Posterior cingulate gyrus (tissue), 11 donors: ENCODE measurements at regions not wholly inside any gene's neighbourhood (a gene's known extent, or its start where the extent isn't known, plus 50 kb on each side); places are given as distances from the start of the nearest gene placed in this dataset.

Experiments used
- DNase-seq, 10 donors: peaks; one replicate each; pipeline versions ENCODE4 v3.0.0 to v3.0.0-alpha.2; 2020 to 2021; ENCODE audit warnings: mixed read lengths in 3 of 10
- intact Hi-C: fragments of 100-400 bp; cut with DNase I; formaldehyde crosslinking; loops from one replicate; pipeline ENCODE4 v1.15.1; 2023

GRCh38 chr4:176383273-176384077 lies 63.7 kb downstream of the SPCS3 start:
- DNase-seq, result no peak
- intact Hi-C loops, result no loop called here

GRCh38 chr4:176385601-176386000 lies 65.8 kb downstream of the SPCS3 start:
- intact Hi-C loops, result no loop called here
- DNase-seq, result no peak

GRCh38 chr4:176387571-176387970 lies 67.8 kb downstream of the SPCS3 start:
- intact Hi-C loops, result no loop called here
- DNase-seq, result no peak

- DNase-seq, result peak in 1 of 10 donors; percentile 72
- intact Hi-C loops, result no loop called here
Measured at GRCh38 chr4:176393306-176394013, 73.7 kb downstream of the SPCS3 start.

GRCh38 chr4:176400816-176401461 lies 81.2 kb downstream of the SPCS3 start:
- intact Hi-C loops, result no loop called here

GRCh38 chr4:176404621-176405020 lies 84.9 kb downstream of the SPCS3 start:
- no peak for DNase-seq
- intact Hi-C loops, result no loop called here

More at GRCh38 chr4:176400816-176401461, 81.2 kb downstream of the SPCS3 start:
- DNase-seq, result no peak

- DNase-seq, result no peak
- intact Hi-C loops, result no loop called here
Measured at GRCh38 chr4:176406297-176406696, 86.5 kb downstream of the SPCS3 start.

- DNase-seq, result no peak
- intact Hi-C loops, result no loop called here
Measured at GRCh38 chr4:176406736-176407135, 87.0 kb downstream of the SPCS3 start.

GRCh38 chr4:176409627-176410026 lies 89.9 kb downstream of the SPCS3 start:
- DNase-seq, result no peak
- intact Hi-C loops, result no loop called here

- DNase-seq, result no peak
- intact Hi-C loops, result no loop called here
Measured at GRCh38 chr4:176413171-176413570, 93.4 kb downstream of the SPCS3 start.

GRCh38 chr4:176422001-176422400 lies 102.2 kb downstream of the SPCS3 start:
- intact Hi-C loops, result no loop called here
- no peak for DNase-seq

- intact Hi-C loops, result no loop called here
- DNase-seq, result no peak
Measured at GRCh38 chr4:176422511-176422910, 102.7 kb downstream of the SPCS3 start.

- intact Hi-C loops, result no loop called here
- DNase-seq, result no peak
Measured at GRCh38 chr4:176425035-176425434, 105.3 kb downstream of the SPCS3 start.

GRCh38 chr4:176432811-176433540 lies 113.2 kb downstream of the SPCS3 start:
- DNase-seq, result no peak
- intact Hi-C loops, result no loop called here

- intact Hi-C loops, result no loop called here
- DNase-seq, result no peak
Measured at GRCh38 chr4:176433983-176434382, 114.2 kb downstream of the SPCS3 start.

GRCh38 chr4:176435901-176436292 lies 116.1 kb downstream of the SPCS3 start:
- intact Hi-C loops, result no loop called here
- no peak for DNase-seq

GRCh38 chr4:176436293-176436973 lies 116.7 kb downstream of the SPCS3 start:
- intact Hi-C loops, result no loop called here
- no peak for DNase-seq

- DNase-seq, result no peak
- intact Hi-C loops, result no loop called here
Measured at GRCh38 chr4:176437756-176438155, 118.0 kb downstream of the SPCS3 start.

- DNase-seq, result no peak
- intact Hi-C loops, result no loop called here
Measured at GRCh38 chr4:176438401-176438800, 118.6 kb downstream of the SPCS3 start.

- DNase-seq, result no peak
- intact Hi-C loops, result no loop called here
Measured at GRCh38 chr4:176439611-176440010, 119.8 kb downstream of the SPCS3 start.
